Ascending aorta (tissue), 2 donors: ENCODE measurements at regions not wholly inside any gene's neighbourhood (a gene's known extent, or its start where the extent isn't known, plus 50 kb on each side); places are given as distances from the start of the nearest gene placed in this dataset.

Experiments used
- DNase-seq, 2 donors: peaks; one replicate each; pipeline ENCODE4 v3.0.0-alpha.2; 2019; ENCODE audit warnings: low spot score in 2 of 2
- H3K27ac ChIP-seq, 2 donors: fragments of 200-600 bp; sonication (generic); one replicate each; pipeline ENCODE4 v1.5.1; 2016 to 2017; ENCODE audit warnings: mild to moderate bottlenecking in 1 of 2
- H3K27me3 ChIP-seq: fragments of 200-600 bp; sonication (generic); one replicate; pipeline ENCODE4 v1.5.1; 2017
- H3K36me3 ChIP-seq, 2 donors: fragments of 200-600 bp; sonication (generic); one replicate each; pipeline ENCODE4 v1.5.1; 2016
- H3K4me1 ChIP-seq, 2 donors: fragments of 200-600 bp; sonication (generic); one replicate each; pipeline ENCODE4 v1.5.1; 2016 to 2017; ENCODE audit warnings: mild to moderate bottlenecking in 1 of 2
- H3K4me3 ChIP-seq, 2 donors: fragments of 200-600 bp; sonication (generic); one replicate each; pipeline ENCODE4 v1.5.1; 2016 to 2017; ENCODE audit warnings: mild to moderate bottlenecking in 1 of 2
- H3K9me3 ChIP-seq, 2 donors: fragments of 200-600 bp; sonication (generic); one replicate each; pipeline ENCODE4 v1.5.1; 2016
- intact Hi-C: fragments of 100-400 bp; cut with DNase I; formaldehyde crosslinking; loops from one replicate; pipeline ENCODE4 v1.15.1; 2023
- TF ChIP-seq, protein P1 (sequence below), 3 experiments: fragments of 200-600 bp in 2 of 3; fragments of 450-650 bp in 1 of 3; sonication (generic) in 2 of 3; IDR thresholded peaks; one replicate each; pipeline ENCODE4 v1.5.1; 2016 to 2019; ENCODE audit warnings: antibody characterized with exemption in 3 of 3, mild to moderate bottlenecking in 1 of 3, moderate library complexity in 1 of 3

DNA sequence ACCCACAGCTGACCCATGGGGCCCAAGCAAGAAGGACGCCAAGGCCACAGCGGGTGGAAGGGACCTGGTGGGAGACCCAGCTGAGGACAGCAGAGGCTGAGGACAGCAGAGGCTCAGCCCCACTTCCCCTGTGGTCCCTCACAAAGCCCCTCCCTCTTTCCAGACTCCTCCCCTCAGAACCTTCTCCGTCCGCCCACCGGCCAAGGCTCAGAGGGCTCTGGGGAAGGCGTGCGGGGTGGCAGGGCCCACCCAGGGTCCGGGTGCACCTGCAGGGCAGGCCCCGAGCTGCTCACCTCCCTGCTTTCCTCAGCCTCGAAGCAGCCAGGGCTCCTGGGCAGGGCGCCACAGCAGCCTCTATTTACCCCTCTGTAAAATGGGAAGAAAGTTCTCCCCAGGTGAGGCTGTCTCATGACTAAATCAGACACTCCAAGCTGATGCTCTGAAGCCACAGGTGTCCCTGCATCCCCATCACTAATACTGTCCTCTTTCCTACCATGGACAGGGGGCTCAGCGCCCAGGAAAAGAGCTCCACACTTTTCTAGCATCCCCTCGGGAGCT lies 137.9 kb upstream of the PPP1R26 start:
- H3K36me3 ChIP-seq: no peaks in the 10 kb centered on the region
- TF ChIP-seq, protein P1, sequence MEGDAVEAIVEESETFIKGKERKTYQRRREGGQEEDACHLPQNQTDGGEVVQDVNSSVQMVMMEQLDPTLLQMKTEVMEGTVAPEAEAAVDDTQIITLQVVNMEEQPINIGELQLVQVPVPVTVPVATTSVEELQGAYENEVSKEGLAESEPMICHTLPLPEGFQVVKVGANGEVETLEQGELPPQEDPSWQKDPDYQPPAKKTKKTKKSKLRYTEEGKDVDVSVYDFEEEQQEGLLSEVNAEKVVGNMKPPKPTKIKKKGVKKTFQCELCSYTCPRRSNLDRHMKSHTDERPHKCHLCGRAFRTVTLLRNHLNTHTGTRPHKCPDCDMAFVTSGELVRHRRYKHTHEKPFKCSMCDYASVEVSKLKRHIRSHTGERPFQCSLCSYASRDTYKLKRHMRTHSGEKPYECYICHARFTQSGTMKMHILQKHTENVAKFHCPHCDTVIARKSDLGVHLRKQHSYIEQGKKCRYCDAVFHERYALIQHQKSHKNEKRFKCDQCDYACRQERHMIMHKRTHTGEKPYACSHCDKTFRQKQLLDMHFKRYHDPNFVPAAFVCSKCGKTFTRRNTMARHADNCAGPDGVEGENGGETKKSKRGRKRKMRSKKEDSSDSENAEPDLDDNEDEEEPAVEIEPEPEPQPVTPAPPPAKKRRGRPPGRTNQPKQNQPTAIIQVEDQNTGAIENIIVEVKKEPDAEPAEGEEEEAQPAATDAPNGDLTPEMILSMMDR (IDR thresholded peaks at IDR 0.05): no peak
- DNase-seq: no peak
- no peak overlapping the region for H3K27ac ChIP-seq
- no peaks in the 10 kb centered on the region for H3K27me3 ChIP-seq
- intact Hi-C loops: no loop called here
- H3K4me1 ChIP-seq: no peaks in the 10 kb centered on the region
- H3K4me3 ChIP-seq: no peak overlapping the region
- H3K9me3 ChIP-seq: no peaks in the 10 kb centered on the region

DNA sequence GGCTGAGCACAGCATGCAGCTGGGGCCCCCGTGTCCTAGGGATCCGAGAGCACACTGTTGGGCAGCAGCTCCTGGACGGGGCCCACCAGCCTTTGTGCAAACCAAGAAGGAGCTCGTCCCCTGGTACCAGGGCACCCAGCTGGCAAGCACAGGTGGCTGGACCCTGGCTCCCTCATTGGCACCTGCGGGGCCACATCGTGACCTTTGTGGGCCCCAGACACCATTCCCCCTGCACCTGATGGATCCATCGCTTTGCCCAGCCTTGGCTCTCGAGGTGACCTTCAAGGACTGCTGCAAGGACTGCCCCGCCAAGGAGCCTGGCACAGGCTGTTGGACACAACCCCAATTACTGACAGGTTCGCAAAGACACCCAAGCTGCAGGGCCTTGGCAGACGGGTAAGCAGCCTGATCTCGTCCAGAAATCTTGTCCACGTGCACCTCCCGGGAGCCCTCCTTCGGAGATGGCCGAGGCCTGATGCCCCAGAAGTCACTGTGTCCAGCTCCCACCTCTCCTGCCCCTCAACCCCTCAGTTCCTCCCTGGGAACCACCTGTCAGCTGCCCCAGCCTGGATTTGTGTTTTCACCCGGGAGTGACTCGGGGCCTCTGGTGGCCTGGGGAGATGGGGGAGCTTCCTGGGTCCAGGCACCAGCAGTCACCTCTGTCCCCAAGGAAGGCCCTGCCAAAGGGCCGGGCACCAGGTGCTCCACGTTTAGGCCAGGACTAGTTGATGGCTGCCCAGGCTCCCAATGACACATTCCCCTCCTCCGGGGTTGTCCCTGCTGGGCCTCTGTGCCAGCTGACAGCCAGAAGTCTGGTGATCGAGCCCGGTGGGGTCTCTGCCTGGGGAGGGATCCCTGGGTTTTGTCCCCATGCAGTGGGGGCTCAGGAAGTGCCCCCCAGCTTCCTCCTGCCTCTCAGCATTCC lies 137.1 kb upstream of the PPP1R26 start:
- TF ChIP-seq, protein P1 (IDR thresholded peaks at IDR 0.05): no peak
- Histone ChIP-seq H3K4me3 (no peak overlapping the region), H3K27ac (no peak overlapping the region), H3K9me3 (no peaks in the 10 kb centered on the region), H3K27me3 (no peaks in the 10 kb centered on the region), H3K36me3 (no peaks in the 10 kb centered on the region), H3K4me1 (no peaks in the 10 kb centered on the region)
- intact Hi-C loops: no loop called here
- DNase-seq: no peak

DNA sequence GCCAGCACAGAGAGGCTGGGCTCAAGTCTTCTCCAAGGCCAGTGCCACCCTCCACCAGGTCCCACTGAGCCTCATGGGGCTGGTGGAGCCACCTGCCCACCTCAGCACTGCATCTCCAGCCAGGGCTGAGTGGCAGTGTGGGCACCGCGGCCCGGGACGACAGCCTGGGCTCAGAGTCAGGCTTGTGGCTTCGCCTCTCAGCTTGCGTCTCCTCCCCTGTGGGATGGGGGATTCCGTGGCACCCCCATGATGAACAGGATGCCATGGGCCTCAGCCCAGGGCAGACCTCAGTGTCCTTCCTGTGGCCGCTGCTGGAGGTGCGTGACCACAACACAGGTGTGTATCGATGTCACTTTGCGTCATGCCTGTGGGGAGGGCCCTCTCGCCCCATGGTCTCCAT lies 136.4 kb upstream of the PPP1R26 start:
- Histone ChIP-seq H3K4me3 (no peak overlapping the region), H3K36me3 (no peaks in the 10 kb centered on the region), H3K4me1 (no peaks in the 10 kb centered on the region), H3K27me3 (no peaks in the 10 kb centered on the region), H3K27ac (no peak overlapping the region), H3K9me3 (no peaks in the 10 kb centered on the region)
- DNase-seq: no peak
- TF ChIP-seq, protein P1 (IDR thresholded peaks at IDR 0.05): no peak
- intact Hi-C loops: no loop called here

DNA sequence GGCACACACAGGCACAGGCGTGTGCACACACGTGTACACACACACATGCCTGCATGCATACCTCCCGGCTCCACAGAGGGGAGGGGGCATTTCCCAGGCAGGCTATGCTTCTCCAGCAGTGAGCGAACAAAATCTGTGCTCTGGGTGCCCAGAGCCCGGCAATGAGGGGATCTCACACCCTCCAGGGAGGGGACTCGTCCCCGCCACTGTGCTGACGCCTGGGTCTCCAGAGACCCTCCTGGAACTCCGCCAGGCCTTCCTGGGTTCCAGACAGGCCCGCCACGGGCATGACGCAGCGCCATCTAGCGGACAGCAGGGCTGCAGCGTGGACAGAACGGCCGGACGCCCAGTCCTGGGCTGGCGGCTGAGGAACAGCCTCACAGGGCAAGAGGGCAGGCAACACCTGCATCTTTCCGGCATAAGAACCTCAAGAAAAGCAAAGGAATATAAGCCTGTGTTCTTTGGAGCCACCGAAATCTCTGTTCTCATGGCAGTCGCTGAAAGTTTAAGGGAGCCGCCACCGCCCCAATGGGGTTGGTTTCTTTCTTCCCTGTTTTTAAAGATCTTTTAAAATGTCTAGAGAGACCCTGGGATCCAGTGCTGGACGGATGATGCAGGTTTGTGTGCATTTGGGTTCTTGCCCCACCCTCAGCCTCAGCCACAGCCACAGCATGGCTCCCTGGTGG lies 135.6 kb upstream of the PPP1R26 start:
- H3K27ac ChIP-seq: no peak overlapping the region
- no peaks in the 10 kb centered on the region for H3K36me3 ChIP-seq
- TF ChIP-seq, protein P1 (IDR thresholded peaks at IDR 0.05): peak; percentile 26 to 66 (median 51)
- no peaks in the 10 kb centered on the region for H3K27me3 ChIP-seq
- intact Hi-C loops: loop anchor here (2.0 kb wide), 1 partner anchor 257 kb away; the partner anchor contains the start of gene OLFM1
- no peaks in the 10 kb centered on the region for H3K4me1 ChIP-seq
- no peak overlapping the region for H3K4me3 ChIP-seq
- no peak for DNase-seq
- H3K9me3 ChIP-seq: no peaks in the 10 kb centered on the region

DNA sequence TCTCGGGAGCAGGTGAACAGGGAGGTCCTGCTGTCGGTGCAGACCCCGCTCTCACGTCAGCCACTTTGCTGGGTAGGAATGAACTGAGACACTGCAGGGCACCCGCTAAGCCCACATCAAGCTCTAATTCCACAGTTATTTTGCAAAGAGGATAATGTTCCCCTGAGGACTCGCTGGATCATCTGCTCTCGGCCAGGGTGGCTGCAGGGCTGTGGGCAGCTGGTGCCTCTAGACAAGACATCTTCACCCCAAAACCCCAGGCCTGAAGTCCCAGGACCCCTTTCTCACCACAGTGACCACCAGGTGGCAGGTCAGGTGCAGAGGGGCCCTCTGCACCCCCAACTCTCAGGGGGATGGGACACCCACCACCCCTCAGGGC lies 135.1 kb upstream of the PPP1R26 start:
- Histone ChIP-seq H3K36me3 (no peaks in the 10 kb centered on the region), H3K9me3 (no peaks in the 10 kb centered on the region), H3K4me1 (no peaks in the 10 kb centered on the region), H3K27me3 (no peaks in the 10 kb centered on the region), H3K4me3 (no peak overlapping the region), H3K27ac (no peak overlapping the region)
- TF ChIP-seq, protein P1 (IDR thresholded peaks at IDR 0.05): no peak
- intact Hi-C loops: loop anchor here (2.0 kb wide), 1 partner anchor 258 kb away; the partner anchor contains the start of gene OLFM1
- no peak for DNase-seq
